Cardiac muscle cell (in vitro differentiated cells and primary cell): ENCODE measurements at regions not wholly inside any gene's neighbourhood (a gene's known extent, or its start where the extent isn't known, plus 50 kb on each side); places are given as distances from the start of the nearest gene placed in this dataset.

ENCODE experiments used
- DNase-seq, 2 donors: peaks; one replicate each; pipeline versions ENCODE4 v3.0.0 to v3.0.0-alpha.2; 2010 to 2017; ENCODE audit warnings: low read depth in 1 of 2, low spot score in 1 of 2
- H3K27ac ChIP-seq: fragments of 200-600 bp; sonication (generic); 2 replicates; pipeline ENCODE4 v1.5.1; 2016
- H3K27me3 ChIP-seq: fragments of 200-600 bp; sonication (generic); 2 replicates; pipeline ENCODE4 v1.6.0; 2016; ENCODE audit warnings: control low read depth
- H3K36me3 ChIP-seq: fragments of 200-600 bp; sonication (generic); 2 replicates; pipeline ENCODE4 v1.5.1; 2016; ENCODE audit warnings: control low read depth
- H3K4me1 ChIP-seq: fragments of 200-600 bp; sonication (generic); 2 replicates; pipeline ENCODE4 v1.8.1; 2017; ENCODE audit warnings: low read depth, mild to moderate bottlenecking, mixed run types
- H3K4me3 ChIP-seq: fragments of 200-600 bp; sonication (generic); 2 replicates; pipeline ENCODE4 v1.5.1; 2016; ENCODE audit warnings: mild to moderate bottlenecking
- H3K9me3 ChIP-seq: fragments of 200-600 bp; sonication (generic); 2 replicates; pipeline ENCODE4 v1.5.1; 2017; ENCODE audit warnings: low read depth, mild to moderate bottlenecking, control low read depth
- CTCF ChIP-seq: IDR thresholded peaks from 2 replicates; pipeline ENCODE4 v1.5.1; 2012; ENCODE audit warnings: low read depth, mild to moderate bottlenecking, low read length

- H3K27me3 ChIP-seq: no peaks in the 10 kb centered on the region
- TF ChIP-seq CTCF: no peak
- H3K4me1 ChIP-seq: no peaks in the 10 kb centered on the region
- H3K9me3 ChIP-seq: no peaks in the 10 kb centered on the region
- H3K27ac ChIP-seq: no peak overlapping the region
- H3K4me3 ChIP-seq: no peak overlapping the region
- H3K36me3 ChIP-seq: no peaks in the 10 kb centered on the region
- no peak for DNase-seq
These were observed 179.5 kb upstream of the KLF6 start for GRCh38 chr10:3964516-3964915.

- Histone ChIP-seq H3K27ac (no peak overlapping the region), H3K4me3 (no peak overlapping the region), H3K27me3 (no peaks in the 10 kb centered on the region), H3K36me3 (no peaks in the 10 kb centered on the region), H3K4me1 (no peaks in the 10 kb centered on the region), H3K9me3 (no peaks in the 10 kb centered on the region)
- DNase-seq: no peak
- no peak for TF ChIP-seq CTCF
These were observed 178.2 kb upstream of the KLF6 start for GRCh38 chr10:3963191-3963673.

GRCh38 chr10:3961082-3961481, 176.1 kb upstream of the KLF6 start:
- TF ChIP-seq CTCF: no peak
- no peaks in the 10 kb centered on the region for H3K9me3 ChIP-seq
- H3K27ac ChIP-seq: no peak overlapping the region
- no peak for DNase-seq
- no peak overlapping the region for H3K4me3 ChIP-seq
- H3K4me1 ChIP-seq: no peaks in the 10 kb centered on the region
- no peaks in the 10 kb centered on the region for H3K27me3 ChIP-seq
- H3K36me3 ChIP-seq: no peaks in the 10 kb centered on the region

GRCh38 chr10:3960496-3960895, 175.5 kb upstream of the KLF6 start:
- DNase-seq: no peak
- no peak for TF ChIP-seq CTCF
- Histone ChIP-seq H3K27me3 (no peaks in the 10 kb centered on the region), H3K27ac (no peak overlapping the region), H3K4me3 (no peak overlapping the region), H3K4me1 (no peaks in the 10 kb centered on the region), H3K36me3 (no peaks in the 10 kb centered on the region), H3K9me3 (no peaks in the 10 kb centered on the region)

DNA sequence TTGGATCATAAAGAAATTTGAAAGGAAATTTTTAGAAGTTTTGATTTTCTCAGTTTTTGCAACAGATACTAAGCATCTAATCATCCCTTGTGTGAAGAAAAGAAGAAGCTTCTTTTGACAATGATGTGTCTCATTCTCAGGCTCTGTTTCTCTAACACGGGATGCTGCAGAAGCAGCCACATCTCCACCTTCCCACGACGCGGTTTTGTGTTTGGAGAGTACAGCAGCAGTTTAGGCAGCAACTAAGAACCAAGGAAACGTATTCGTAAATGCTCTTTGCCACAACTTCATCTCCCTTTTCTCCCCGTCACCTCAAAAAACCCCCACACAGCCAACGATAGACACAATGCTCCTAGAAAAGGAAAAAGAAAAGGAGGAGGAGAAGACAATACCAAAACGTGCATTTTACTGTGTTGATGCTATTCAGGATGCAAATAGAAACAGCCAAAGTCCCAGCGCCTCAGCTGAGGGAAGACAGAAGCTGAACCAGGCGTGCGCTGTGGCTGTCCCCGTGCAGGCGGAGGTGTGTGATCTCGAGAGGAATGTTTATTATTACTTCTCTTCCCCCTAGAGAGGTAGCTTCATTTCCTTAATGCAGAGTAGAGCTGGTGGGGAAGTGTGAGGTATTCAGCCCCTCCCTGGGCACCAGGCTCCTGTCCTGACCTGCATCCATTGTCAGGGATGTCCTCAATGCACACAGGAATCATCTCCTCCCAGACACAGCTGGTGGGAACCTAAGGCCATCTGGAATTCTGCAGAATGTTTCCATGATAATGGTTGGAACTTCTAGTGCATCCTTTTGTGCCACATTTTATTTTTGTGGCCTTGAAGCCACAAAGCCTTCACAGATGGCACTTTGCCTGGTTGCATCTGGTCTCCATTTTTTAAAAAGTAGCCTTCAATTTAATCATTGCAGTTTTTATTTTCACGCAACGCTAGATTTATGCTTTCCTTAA, 174.6 kb upstream of the KLF6 start:
- Histone ChIP-seq H3K27me3 (no peaks in the 10 kb centered on the region), H3K4me1 (no peaks in the 10 kb centered on the region), H3K9me3 (no peaks in the 10 kb centered on the region), H3K27ac (no peak overlapping the region), H3K36me3 (no peaks in the 10 kb centered on the region), H3K4me3 (no peak overlapping the region)
- DNase-seq: no peak
- no peak for TF ChIP-seq CTCF
